IMR-90 (cell line): ENCODE measurements at regions not wholly inside any gene's neighbourhood (a gene's known extent, or its start where the extent isn't known, plus 50 kb on each side); places are given as distances from the start of the nearest gene placed in this dataset.

Source experiments
- TF ChIP-seq, protein P1 (sequence below): conservative IDR thresholded peaks from 2 replicates; pipeline ENCODE4 v1.5.1; 2012; ENCODE audit warnings: mild to moderate bottlenecking, low read depth, low read length, improper control_type of control experiment
- TF ChIP-seq, protein P2 (sequence below): fragments of 150-350 bp; IDR thresholded peaks from 2 replicates; pipeline ENCODE4 v1.6.1; 2017; ENCODE audit warnings: mild to moderate bottlenecking, antibody characterized with exemption, low read length, low read depth

DNA sequence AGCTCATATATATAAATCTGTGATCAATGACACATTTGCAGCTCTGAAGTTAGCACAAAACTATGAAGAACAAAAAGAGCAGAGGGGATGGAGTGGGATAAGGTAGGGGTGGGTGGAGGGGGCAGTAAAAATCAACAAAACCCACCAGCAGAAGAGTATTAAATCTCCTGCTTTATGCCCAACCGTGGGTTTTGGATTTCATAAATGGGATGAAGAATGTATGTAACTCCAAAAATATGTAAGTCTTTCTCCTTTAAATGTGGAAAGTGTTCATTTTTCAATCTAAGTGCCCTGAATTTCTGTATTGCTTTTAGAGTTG, 480.3 kb upstream of the MARCKS start:
- TF ChIP-seq, protein P1, sequence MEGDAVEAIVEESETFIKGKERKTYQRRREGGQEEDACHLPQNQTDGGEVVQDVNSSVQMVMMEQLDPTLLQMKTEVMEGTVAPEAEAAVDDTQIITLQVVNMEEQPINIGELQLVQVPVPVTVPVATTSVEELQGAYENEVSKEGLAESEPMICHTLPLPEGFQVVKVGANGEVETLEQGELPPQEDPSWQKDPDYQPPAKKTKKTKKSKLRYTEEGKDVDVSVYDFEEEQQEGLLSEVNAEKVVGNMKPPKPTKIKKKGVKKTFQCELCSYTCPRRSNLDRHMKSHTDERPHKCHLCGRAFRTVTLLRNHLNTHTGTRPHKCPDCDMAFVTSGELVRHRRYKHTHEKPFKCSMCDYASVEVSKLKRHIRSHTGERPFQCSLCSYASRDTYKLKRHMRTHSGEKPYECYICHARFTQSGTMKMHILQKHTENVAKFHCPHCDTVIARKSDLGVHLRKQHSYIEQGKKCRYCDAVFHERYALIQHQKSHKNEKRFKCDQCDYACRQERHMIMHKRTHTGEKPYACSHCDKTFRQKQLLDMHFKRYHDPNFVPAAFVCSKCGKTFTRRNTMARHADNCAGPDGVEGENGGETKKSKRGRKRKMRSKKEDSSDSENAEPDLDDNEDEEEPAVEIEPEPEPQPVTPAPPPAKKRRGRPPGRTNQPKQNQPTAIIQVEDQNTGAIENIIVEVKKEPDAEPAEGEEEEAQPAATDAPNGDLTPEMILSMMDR, result no peak
- TF ChIP-seq, protein P2, sequence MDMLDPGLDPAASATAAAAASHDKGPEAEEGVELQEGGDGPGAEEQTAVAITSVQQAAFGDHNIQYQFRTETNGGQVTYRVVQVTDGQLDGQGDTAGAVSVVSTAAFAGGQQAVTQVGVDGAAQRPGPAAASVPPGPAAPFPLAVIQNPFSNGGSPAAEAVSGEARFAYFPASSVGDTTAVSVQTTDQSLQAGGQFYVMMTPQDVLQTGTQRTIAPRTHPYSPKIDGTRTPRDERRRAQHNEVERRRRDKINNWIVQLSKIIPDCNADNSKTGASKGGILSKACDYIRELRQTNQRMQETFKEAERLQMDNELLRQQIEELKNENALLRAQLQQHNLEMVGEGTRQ, result no peak
